WTC11 (cell line): ENCODE measurements at regions not wholly inside any gene's neighbourhood (a gene's known extent, or its start where the extent isn't known, plus 50 kb on each side); places are given as distances from the start of the nearest gene placed in this dataset.
A peak's percentile ranks its signal among the peaks of the same experiment; 100 is the strongest.

ENCODE experiments used
- ATAC-seq: fragments of 200-7000 bp; cut with Tn5 transposase; 2 replicates; pipeline ENCODE4 v1.10.0; 2021; ENCODE audit warnings: mild to moderate bottlenecking, moderate library complexity
- CTCF ChIA-PET: fragments of 300-600 bp; sonication (Branson Sonifier 250); formaldehyde crosslinking; loops from one replicate; lab custom pipeline; 2021; ENCODE audit warnings: antibody characterized with exemption; lab: Charles Lee
- POLR2A ChIA-PET: fragments of 350-600 bp; sonication (Branson Sonifier 250); formaldehyde crosslinking; loops from one replicate; lab custom pipeline; 2021; ENCODE audit warnings: antibody characterized with exemption; lab: Charles Lee
- DNase-seq: peaks from one replicate; pipeline ENCODE4 v3.0.0; 2021; ENCODE audit warnings: low spot score
- H3K27ac Mint-ChIP-seq: 2 replicates; pipeline ENCODE4 v1.8.0; 2021; ENCODE audit warnings: mixed read lengths
- H3K27me3 Mint-ChIP-seq: 2 replicates; pipeline ENCODE4 v1.8.0; 2021; ENCODE audit warnings: low read depth, mild to moderate bottlenecking, moderate library complexity, mixed read lengths
- H3K36me3 Mint-ChIP-seq: 2 replicates; pipeline ENCODE4 v1.8.0; 2021; ENCODE audit warnings: mixed read lengths
- H3K4me1 Mint-ChIP-seq: 2 replicates; pipeline ENCODE4 v1.8.0; 2022; ENCODE audit warnings: mixed read lengths
- H3K4me3 Mint-ChIP-seq: 2 replicates; pipeline ENCODE4 v1.8.0; 2021; ENCODE audit warnings: mild to moderate bottlenecking, moderate library complexity, mixed read lengths
- H3K9me3 Mint-ChIP-seq: 2 replicates; pipeline ENCODE4 v1.8.0; 2021; ENCODE audit warnings: mixed read lengths
- CREM ChIP-seq: sonication (generic); formaldehyde crosslinking; IDR thresholded peaks from 2 replicates; pipeline ENCODE4 v1.8.1; 2022; ENCODE audit warnings: mild to moderate bottlenecking, missing genetic modification reagents, moderate library complexity
- E2F1 ChIP-seq: sonication (generic); formaldehyde crosslinking; IDR thresholded peaks from 2 replicates; pipeline ENCODE4 v1.8.0; 2022; ENCODE audit warnings: mild to moderate bottlenecking, missing genetic modification reagents
- ELF4 ChIP-seq: sonication (generic); formaldehyde crosslinking; IDR thresholded peaks from 2 replicates; pipeline ENCODE4 v1.8.1; 2022; ENCODE audit warnings: low read depth, mild to moderate bottlenecking, moderate library complexity, missing genetic modification reagents
- FOXJ3 ChIP-seq: sonication (generic); formaldehyde crosslinking; IDR thresholded peaks from 2 replicates; pipeline ENCODE4 v1.9.0; 2021; ENCODE audit warnings: missing genetic modification reagents, mild to moderate bottlenecking, borderline replicate concordance
- GABPB1 ChIP-seq: sonication (generic); formaldehyde crosslinking; IDR thresholded peaks from 2 replicates; pipeline ENCODE4 v1.8.1; 2023; ENCODE audit warnings: mild to moderate bottlenecking, missing genetic modification reagents
- HMGXB4 ChIP-seq: sonication (generic); formaldehyde crosslinking; IDR thresholded peaks from 2 replicates; pipeline ENCODE4 v1.8.1; 2023; ENCODE audit warnings: mild to moderate bottlenecking, moderate library complexity, missing genetic modification reagents
- IRF2 ChIP-seq: sonication (generic); formaldehyde crosslinking; IDR thresholded peaks from 2 replicates; pipeline ENCODE4 v1.8.0; 2022; ENCODE audit warnings: low read depth, missing genetic modification reagents, borderline replicate concordance
- MXD4 ChIP-seq: fragments of 250-450 bp; sonication (Bioruptor Pico); IDR thresholded peaks from 2 replicates; pipeline ENCODE4 v1.8.0; 2021; ENCODE audit warnings: mild to moderate bottlenecking, moderate library complexity, borderline replicate concordance
- OVOL2 ChIP-seq: fragments of 250-450 bp; sonication (Bioruptor Pico); IDR thresholded peaks from 2 replicates; pipeline ENCODE4 v1.9.0; 2021; ENCODE audit warnings: mild to moderate bottlenecking, borderline replicate concordance
- PRDM15 ChIP-seq: sonication (generic); formaldehyde crosslinking; IDR thresholded peaks from 2 replicates; pipeline ENCODE4 v1.8.0; 2022; ENCODE audit warnings: missing genetic modification reagents
- SOX15 ChIP-seq: fragments of 250-450 bp; sonication (Bioruptor Pico); IDR thresholded peaks from 2 replicates; pipeline ENCODE4 v1.9.0; 2021; ENCODE audit warnings: mild to moderate bottlenecking
- TEAD1 ChIP-seq: sonication (generic); formaldehyde crosslinking; IDR thresholded peaks from 2 replicates; pipeline ENCODE4 v1.8.0; 2022; ENCODE audit warnings: mild to moderate bottlenecking, missing genetic modification reagents
- TEAD4 ChIP-seq: sonication (generic); formaldehyde crosslinking; IDR thresholded peaks from 2 replicates; pipeline ENCODE4 v1.8.0; 2022; ENCODE audit warnings: mild to moderate bottlenecking, missing genetic modification reagents
- ZBTB43 ChIP-seq: sonication (generic); formaldehyde crosslinking; IDR thresholded peaks from 2 replicates; pipeline ENCODE4 v1.8.1; 2023; ENCODE audit warnings: mild to moderate bottlenecking, missing genetic modification reagents
- ZNF121 ChIP-seq: sonication (generic); formaldehyde crosslinking; IDR thresholded peaks from 2 replicates; pipeline ENCODE4 v1.8.0; 2023; ENCODE audit warnings: missing genetic modification reagents
- ZNF263 ChIP-seq: sonication (generic); formaldehyde crosslinking; IDR thresholded peaks from 2 replicates; pipeline ENCODE4 v1.8.1; 2022; ENCODE audit warnings: low read depth, mild to moderate bottlenecking, moderate library complexity, missing genetic modification reagents
- ZNF416 ChIP-seq: fragments of 250-450 bp; sonication (Bioruptor Pico); IDR thresholded peaks from 2 replicates; pipeline ENCODE4 v1.9.0; 2021; ENCODE audit warnings: mild to moderate bottlenecking, inconsistent platforms
- ZNF512 ChIP-seq: sonication (generic); formaldehyde crosslinking; IDR thresholded peaks from 2 replicates; pipeline ENCODE4 v1.8.1; 2022; ENCODE audit warnings: missing genetic modification reagents, borderline replicate concordance
- ZNF532 ChIP-seq: fragments of 250-450 bp; sonication (Bioruptor Pico); IDR thresholded peaks from 2 replicates; pipeline ENCODE4 v1.9.0; 2021; ENCODE audit warnings: mild to moderate bottlenecking, borderline replicate concordance
- ZNF671 ChIP-seq: fragments of 250-450 bp; sonication (Bioruptor Pico); IDR thresholded peaks from 2 replicates; pipeline ENCODE4 v1.8.0; 2021; ENCODE audit warnings: mild to moderate bottlenecking

GRCh38 chr6:19337101-19337500, 500.1 kb upstream of the ID4 start:
- H3K4me3 Mint-ChIP-seq = no peak overlapping the region
- TF ChIP-seq IRF2 (CRISPR knock-in tag) = no peak
- peak; percentile 90; the same call in 1 of the 2 replicates for TF ChIP-seq ZNF512 (CRISPR knock-in tag)
- no peak overlapping the region for H3K27ac Mint-ChIP-seq
- ChIA-PET CTCF (no interaction called here), POLR2A (no interaction called here)
- ATAC-seq (no peak), DNase-seq (no peak)
- no peaks in the 10 kb centered on the region for H3K9me3 Mint-ChIP-seq
- H3K36me3 Mint-ChIP-seq = no peaks in the 10 kb centered on the region
- no peaks in the 10 kb centered on the region for H3K27me3 Mint-ChIP-seq
- peaks cover 31% of the 10 kb centered on the region for H3K4me1 Mint-ChIP-seq

- ATAC-seq = no peak
- Mint-ChIP-seq H3K4me3 (no peak overlapping the region), H3K27ac (no peak overlapping the region), H3K27me3 (no peaks in the 10 kb centered on the region), H3K4me1 (peaks cover 11% of the 10 kb centered on the region), H3K9me3 (peaks cover 31% of the 10 kb centered on the region), H3K36me3 (peaks cover 14% of the 10 kb centered on the region)
- no peak for TF ChIP-seq SOX15 (CRISPR knock-in tag)
- no peak for TF ChIP-seq ZNF671 (CRISPR knock-in tag)
- TF ChIP-seq TEAD1 (CRISPR knock-in tag) = no peak
- TF ChIP-seq TEAD4 (CRISPR knock-in tag) = no peak
- no peak for TF ChIP-seq ZNF263 (CRISPR knock-in tag)
- no peak for TF ChIP-seq HMGXB4 (CRISPR knock-in tag)
- TF ChIP-seq CREM (CRISPR knock-in tag) = no peak
- TF ChIP-seq MXD4 (CRISPR knock-in tag) = no peak
- no peak for TF ChIP-seq ZNF512 (CRISPR knock-in tag)
- TF ChIP-seq ELF4 (CRISPR knock-in tag) = no peak
- no peak for TF ChIP-seq ZNF532 (CRISPR knock-in tag)
- TF ChIP-seq ZBTB43 = no peak
- TF ChIP-seq ZNF416 (CRISPR knock-in tag) = no peak
- TF ChIP-seq FOXJ3 (CRISPR knock-in tag) = no peak
- TF ChIP-seq E2F1 = no peak
- TF ChIP-seq OVOL2 (CRISPR knock-in tag) = no peak
- no peak for TF ChIP-seq PRDM15 (CRISPR knock-in tag)
- TF ChIP-seq GABPB1 (CRISPR knock-in tag) = no peak
- TF ChIP-seq ZNF121 = no peak
- ChIA-PET POLR2A (no interaction called here), CTCF (no interaction called here)
- no peak for DNase-seq
Measured at GRCh38 chr6:19342616-19343015, 494.6 kb upstream of the ID4 start.
